CD14-positive monocyte (primary cell): ENCODE measurements at regions not wholly inside any gene's neighbourhood (a gene's known extent, or its start where the extent isn't known, plus 50 kb on each side); places are given as distances from the start of the nearest gene placed in this dataset.

ENCODE experiments used
- DNase-seq, 3 donors: peaks; one replicate each; pipeline ENCODE4 v3.0.0-alpha.2; 2011 to 2022
- H2AFZ ChIP-seq: 2 replicates; pipeline ENCODE4 v1.6.0; 2012; ENCODE audit warnings: mild to moderate bottlenecking, low read depth, low read length, inconsistent platforms; ENCODE audit not compliant: insufficient read depth, poor library complexity, severe bottlenecking
- H3K27ac ChIP-seq, 2 donors: 1 replicate in 1 of 2; 2 replicates in 1 of 2; pipeline ENCODE4 v1.5.1; 2012 to 2013; ENCODE audit warnings: low read length in 2 of 2, control low read depth in 1 of 2, inconsistent platforms in 1 of 2, low read depth in 1 of 2, mild to moderate bottlenecking in 1 of 2
- H3K27me3 ChIP-seq, 2 donors: one replicate each; pipeline versions ENCODE4 v1.6.0 to v1.6.1; 2011 to 2013; ENCODE audit warnings: low read length in 2 of 2; ENCODE audit not compliant: control insufficient read depth in 2 of 2, insufficient read depth in 2 of 2
- H3K36me3 ChIP-seq, 2 donors: replicated peaks in 1 of 2; 1 replicate in 1 of 2; 2 replicates in 1 of 2; pipeline versions ENCODE4 v1.5.1 to v1.6.1; 2012 to 2013; ENCODE audit warnings: low read length in 2 of 2, control low read depth in 1 of 2, inconsistent platforms in 1 of 2, mild to moderate bottlenecking in 1 of 2; ENCODE audit not compliant: insufficient read depth in 2 of 2, control insufficient read depth in 1 of 2
- H3K4me1 ChIP-seq, 2 donors: 1 replicate in 1 of 2; 2 replicates in 1 of 2; pipeline versions ENCODE4 v1.5.1 to v1.6.1; 2012 to 2013; ENCODE audit warnings: low read length in 2 of 2, control low read depth in 1 of 2, inconsistent platforms in 1 of 2, mild to moderate bottlenecking in 1 of 2, moderate library complexity in 1 of 2; ENCODE audit not compliant: insufficient read depth in 2 of 2, control insufficient read depth in 1 of 2
- H3K4me2 ChIP-seq: replicated peaks from 2 replicates; pipeline ENCODE3; 2012; ENCODE audit warnings: low read length, moderate library complexity, mild to moderate bottlenecking; ENCODE audit not compliant: poor library complexity, severe bottlenecking; ENCODE audit errors: extremely low read depth
- H3K4me3 ChIP-seq, 3 experiments: fragments of 200-600 bp in 1 of 3; sonication (generic) in 1 of 3; replicated peaks in 1 of 3; 1 replicate in 2 of 3; 2 replicates in 1 of 3; pipeline ENCODE4 v1.5.1; 2011 to 2013; ENCODE audit warnings: low read length in 3 of 3, mild to moderate bottlenecking in 3 of 3, control low read depth in 2 of 3, low read depth in 2 of 3, inconsistent platforms in 1 of 3, moderate library complexity in 1 of 3
- H3K79me2 ChIP-seq: 2 replicates; pipeline ENCODE4 v1.6.0; 2012; ENCODE audit warnings: mild to moderate bottlenecking, control low read depth, inconsistent platforms, low read length, moderate library complexity; ENCODE audit not compliant: insufficient read depth
- H3K9ac ChIP-seq: 2 replicates; pipeline ENCODE4 v1.6.0; 2017; ENCODE audit warnings: low read length, mild to moderate bottlenecking; ENCODE audit not compliant: insufficient read depth, poor library complexity, severe bottlenecking
- H3K9me3 ChIP-seq, 2 donors: replicated peaks in 1 of 2; 1 replicate in 1 of 2; 2 replicates in 1 of 2; pipeline versions ENCODE4 v1.5.1 to v1.6.1; 2012 to 2013; ENCODE audit warnings: low read length in 2 of 2, control low read depth in 1 of 2; ENCODE audit not compliant: control insufficient read depth in 1 of 2, insufficient read depth in 1 of 2
- H4K20me1 ChIP-seq: 2 replicates; pipeline ENCODE4 v1.6.0; 2012; ENCODE audit warnings: mild to moderate bottlenecking, low read length, control low read depth, moderate library complexity; ENCODE audit not compliant: insufficient read depth
- H3K27ac Mint-ChIP-seq, 7 donors: one replicate each; pipeline ENCODE4 v1.8.0; 2020; ENCODE audit warnings: mild to moderate bottlenecking in 7 of 7, mixed read lengths in 7 of 7, moderate library complexity in 6 of 7, inconsistent platforms in 2 of 7
- H3K27me3 Mint-ChIP-seq, 3 donors: one replicate each; pipeline ENCODE4 v1.8.0; 2021 to 2022; ENCODE audit warnings: low read depth in 3 of 3, mild to moderate bottlenecking in 3 of 3, mixed read lengths in 3 of 3, moderate library complexity in 3 of 3, inconsistent platforms in 1 of 3
- H3K36me3 Mint-ChIP-seq, 2 donors: one replicate each; pipeline ENCODE4 v1.8.0; 2020; ENCODE audit warnings: mixed read lengths in 2 of 2, inconsistent platforms in 1 of 2, mild to moderate bottlenecking in 1 of 2
- H3K4me1 Mint-ChIP-seq: one replicate; pipeline ENCODE4 v1.8.0; 2020; ENCODE audit warnings: mild to moderate bottlenecking, mixed read lengths
- H3K4me3 Mint-ChIP-seq, 2 donors: one replicate each; pipeline ENCODE4 v1.8.0; 2020; ENCODE audit warnings: mild to moderate bottlenecking in 2 of 2, mixed read lengths in 2 of 2, moderate library complexity in 1 of 2
- H3K9me3 Mint-ChIP-seq, 7 donors: one replicate each; pipeline ENCODE4 v1.8.0; 2020 to 2022; ENCODE audit warnings: mixed read lengths in 7 of 7, mild to moderate bottlenecking in 6 of 7, moderate library complexity in 6 of 7, inconsistent platforms in 2 of 7
- WGBS: methylation state at CpG from one replicate; pipeline ENCODE4 v1.1.5; 2013; ENCODE audit warnings: missing lambda C conversion rate; ENCODE audit not compliant: insufficient coverage; 5-methylcytosine and 5-hydroxymethylcytosine counted together
- intact Hi-C, 2 donors: fragments of 100-400 bp; cut with micrococcal nuclease; formaldehyde crosslinking; loops; one replicate each; pipeline versions ENCODE4 v1.15.0 to v1.15.1; 2023
- TF ChIP-seq, protein P1 (sequence below): fragments of 200-600 bp; IDR thresholded peaks from one replicate; pipeline ENCODE4 v1.8.0; 2022; ENCODE audit warnings: antibody characterized with exemption, mild to moderate bottlenecking

DNA sequence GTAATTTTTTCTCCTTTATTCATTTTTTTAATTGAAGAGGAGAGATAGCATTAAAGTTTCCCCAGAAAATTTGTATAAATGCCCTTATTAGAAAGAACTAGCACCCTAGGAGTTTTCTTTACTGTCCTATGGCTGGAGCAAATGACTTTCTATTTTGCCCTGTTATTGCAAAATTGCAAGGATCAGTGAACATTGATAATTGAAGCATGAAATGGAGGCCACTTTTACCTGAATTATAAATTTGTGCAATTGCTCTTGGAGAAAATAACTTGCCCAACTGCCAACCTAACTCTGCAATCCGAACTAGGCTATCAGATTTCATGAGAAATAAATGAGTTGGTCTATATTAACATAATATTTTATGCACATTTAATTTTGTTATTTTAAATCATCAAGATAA lies 111.9 kb downstream of the MTRR start:
- TF ChIP-seq, protein P1, sequence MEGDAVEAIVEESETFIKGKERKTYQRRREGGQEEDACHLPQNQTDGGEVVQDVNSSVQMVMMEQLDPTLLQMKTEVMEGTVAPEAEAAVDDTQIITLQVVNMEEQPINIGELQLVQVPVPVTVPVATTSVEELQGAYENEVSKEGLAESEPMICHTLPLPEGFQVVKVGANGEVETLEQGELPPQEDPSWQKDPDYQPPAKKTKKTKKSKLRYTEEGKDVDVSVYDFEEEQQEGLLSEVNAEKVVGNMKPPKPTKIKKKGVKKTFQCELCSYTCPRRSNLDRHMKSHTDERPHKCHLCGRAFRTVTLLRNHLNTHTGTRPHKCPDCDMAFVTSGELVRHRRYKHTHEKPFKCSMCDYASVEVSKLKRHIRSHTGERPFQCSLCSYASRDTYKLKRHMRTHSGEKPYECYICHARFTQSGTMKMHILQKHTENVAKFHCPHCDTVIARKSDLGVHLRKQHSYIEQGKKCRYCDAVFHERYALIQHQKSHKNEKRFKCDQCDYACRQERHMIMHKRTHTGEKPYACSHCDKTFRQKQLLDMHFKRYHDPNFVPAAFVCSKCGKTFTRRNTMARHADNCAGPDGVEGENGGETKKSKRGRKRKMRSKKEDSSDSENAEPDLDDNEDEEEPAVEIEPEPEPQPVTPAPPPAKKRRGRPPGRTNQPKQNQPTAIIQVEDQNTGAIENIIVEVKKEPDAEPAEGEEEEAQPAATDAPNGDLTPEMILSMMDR, result no peak
- no peaks in the 10 kb centered on the region for H3K4me1 ChIP-seq
- Mint-ChIP-seq H3K9me3 (peaks cover 0 to 3% (median 0%) of the 10 kb centered on the region in 7 donors), H3K4me1 (no peaks in the 10 kb centered on the region), H3K27me3 (no peaks in the 10 kb centered on the region), H3K4me3 (no peak overlapping the region), H3K36me3 (no peaks in the 10 kb centered on the region), H3K27ac (no peak overlapping the region)
- WGBS, result no CpG with 5 or more reads among the region's 1 CpG
- H3K9ac ChIP-seq, result no peak overlapping the region
- DNase-seq, result no peak
- no peak overlapping the region for H3K4me2 ChIP-seq
- no peak overlapping the region for H2AFZ ChIP-seq
- no peaks in the 10 kb centered on the region for H3K36me3 ChIP-seq
- H3K79me2 ChIP-seq, result no peaks in the 10 kb centered on the region
- H3K27ac ChIP-seq, result no peak overlapping the region
- no peaks in the 10 kb centered on the region for H3K27me3 ChIP-seq
- H4K20me1 ChIP-seq, result no peaks in the 10 kb centered on the region
- H3K9me3 ChIP-seq, result peaks cover 0 to 8% of the 10 kb centered on the region in 2 donors
- intact Hi-C loops, result no loop called here
- H3K4me3 ChIP-seq, result no peak overlapping the region

DNA sequence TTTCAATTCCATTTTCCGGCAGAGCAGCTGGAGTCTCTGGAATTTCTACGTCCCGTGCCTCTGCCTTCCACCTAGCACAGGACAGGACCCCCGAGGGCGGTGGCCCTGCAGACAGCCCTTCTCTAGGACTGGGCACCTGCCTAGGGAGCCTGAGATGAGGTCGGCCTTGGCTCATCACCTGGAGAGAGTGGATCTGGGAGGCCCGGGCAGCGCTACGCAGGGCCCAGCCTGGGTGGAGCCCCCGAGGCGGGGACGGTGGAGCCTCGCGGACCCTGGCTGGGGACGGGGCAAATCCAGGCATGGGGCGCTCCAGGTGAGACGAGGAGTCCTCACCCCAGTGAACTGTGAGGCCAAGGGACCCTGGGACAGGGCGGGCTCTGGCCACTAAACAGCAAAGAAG lies 114.5 kb downstream of the MTRR start:
- H3K36me3 Mint-ChIP-seq, result no peaks in the 10 kb centered on the region
- 93% methylated on average over 15 of the region's 18 CpGs for WGBS

More for the DNA sequence above, 114.5 kb downstream of the MTRR start:
- H3K9me3 ChIP-seq, result peaks cover 0 to 8% of the 10 kb centered on the region in 2 donors
- H4K20me1 ChIP-seq, result no peaks in the 10 kb centered on the region
- Mint-ChIP-seq H3K9me3 (peaks cover 0 to 3% (median 0%) of the 10 kb centered on the region in 7 donors), H3K27me3 (no peaks in the 10 kb centered on the region), H3K4me3 (no peak overlapping the region), H3K27ac (no peak overlapping the region), H3K4me1 (no peaks in the 10 kb centered on the region)
- no peaks in the 10 kb centered on the region for H3K27me3 ChIP-seq
- no peak overlapping the region for H3K27ac ChIP-seq
- H3K4me3 ChIP-seq, result no peak overlapping the region
- DNase-seq, result no peak
- no peaks in the 10 kb centered on the region for H3K79me2 ChIP-seq
- H3K4me2 ChIP-seq, result no peak overlapping the region
- no peak overlapping the region for H3K9ac ChIP-seq
- H2AFZ ChIP-seq, result no peak overlapping the region
- H3K4me1 ChIP-seq, result no peaks in the 10 kb centered on the region
- intact Hi-C loops, result no loop called here
- TF ChIP-seq, protein P1, result no peak
- no peaks in the 10 kb centered on the region for H3K36me3 ChIP-seq
